ENCODE measurements at regions not wholly inside any gene's neighbourhood (a gene's known extent, or its start where the extent isn't known, plus 50 kb on each side); places are given as distances from the start of the nearest gene placed in this dataset.

- TF ChIP-seq CTCF (IDR thresholded peaks at IDR 0.05; ENCODE audit: insufficient read depth, low read length) (no peak), POLR2AphosphoS5 (IDR thresholded peaks at IDR 0.05; ENCODE audit: low read depth) (no peak), GABPA (IDR thresholded peaks at IDR 0.05; ENCODE audit: low read depth) (no peak)
Measured at GRCh38 chr13:33940898-33941297, 122.9 kb downstream of the RFC3 start.

All from HL-60 (cell line).